RWPE1 (cell line): ENCODE measurements at regions not wholly inside any gene's neighbourhood (a gene's known extent, or its start where the extent isn't known, plus 50 kb on each side); places are given as distances from the start of the nearest gene placed in this dataset.
A peak's percentile ranks its signal among the peaks of the same experiment; 100 is the strongest.

Experiments
- CTCF ChIA-PET: fragments of 350-600 bp; sonication (Branson Sonifier 250); formaldehyde crosslinking; extraction: SDS; loops from one replicate; lab custom pipeline; 2021; lab: Yijun Ruan, JAX
- POLR2A ChIA-PET: fragments of 400-600 bp; formaldehyde crosslinking; extraction: SDS; loops from one replicate; lab custom pipeline; 2020; ENCODE audit warnings: antibody characterized with exemption; ENCODE audit not compliant: low non-redundant PET; lab: Yijun Ruan, JAX
- DNase-seq: peaks from one replicate; pipeline ENCODE4 v3.0.0; 2012; ENCODE audit warnings: low spot score
- H3K27ac ChIP-seq: fragments of 450-650 bp; 2 replicates; pipeline ENCODE4 v1.5.1; 2017
- TF ChIP-seq, protein P1 (sequence below): fragments of 450-650 bp; conservative IDR thresholded peaks from 2 replicates; pipeline ENCODE4 v1.5.1; 2017; ENCODE audit warnings: low read depth, mild to moderate bottlenecking

GRCh38 chr14:51488569-51489220 lies 163.0 kb upstream of the FRMD6 start:
- POLR2A ChIA-PET: no interaction called here
- TF ChIP-seq, protein P1, sequence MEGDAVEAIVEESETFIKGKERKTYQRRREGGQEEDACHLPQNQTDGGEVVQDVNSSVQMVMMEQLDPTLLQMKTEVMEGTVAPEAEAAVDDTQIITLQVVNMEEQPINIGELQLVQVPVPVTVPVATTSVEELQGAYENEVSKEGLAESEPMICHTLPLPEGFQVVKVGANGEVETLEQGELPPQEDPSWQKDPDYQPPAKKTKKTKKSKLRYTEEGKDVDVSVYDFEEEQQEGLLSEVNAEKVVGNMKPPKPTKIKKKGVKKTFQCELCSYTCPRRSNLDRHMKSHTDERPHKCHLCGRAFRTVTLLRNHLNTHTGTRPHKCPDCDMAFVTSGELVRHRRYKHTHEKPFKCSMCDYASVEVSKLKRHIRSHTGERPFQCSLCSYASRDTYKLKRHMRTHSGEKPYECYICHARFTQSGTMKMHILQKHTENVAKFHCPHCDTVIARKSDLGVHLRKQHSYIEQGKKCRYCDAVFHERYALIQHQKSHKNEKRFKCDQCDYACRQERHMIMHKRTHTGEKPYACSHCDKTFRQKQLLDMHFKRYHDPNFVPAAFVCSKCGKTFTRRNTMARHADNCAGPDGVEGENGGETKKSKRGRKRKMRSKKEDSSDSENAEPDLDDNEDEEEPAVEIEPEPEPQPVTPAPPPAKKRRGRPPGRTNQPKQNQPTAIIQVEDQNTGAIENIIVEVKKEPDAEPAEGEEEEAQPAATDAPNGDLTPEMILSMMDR: no peak
- peak overlapping the region; percentile 92 for H3K27ac ChIP-seq
- DNase-seq: peak; percentile 85
- CTCF ChIA-PET: interaction anchor here (1.0 kb wide), 1 partner anchor 287 kb away, joined by 4 read pairs; no protein-coding TSS in a partner anchor

- ChIA-PET POLR2A (interaction anchor here (0.6 kb wide), 1 partner anchor 67 kb away, joined by 3 read pairs; no protein-coding TSS in a partner anchor), CTCF (no interaction called here)
Observed at GRCh38 chr14:51490205-51490604, 161.5 kb upstream of the FRMD6 start.

GRCh38 chr14:51491036-51491545 lies 160.6 kb upstream of the FRMD6 start:
- H3K27ac ChIP-seq: peak overlapping the region; percentile 71
- DNase-seq: no peak
- POLR2A ChIA-PET: no interaction called here
- TF ChIP-seq, protein P1: no peak
- CTCF ChIA-PET: interaction anchor here (1.0 kb wide), 2 partner anchors 19 to 161 kb away, joined by 3 to 5 read pairs; partner anchors contain the start of gene FRMD6

More at GRCh38 chr14:51490205-51490604, 161.5 kb upstream of the FRMD6 start:
- H3K27ac ChIP-seq: no peak overlapping the region
- no peak for DNase-seq
- TF ChIP-seq, protein P1: no peak

GRCh38 chr14:51491776-51492175 lies 159.9 kb upstream of the FRMD6 start:
- ChIA-PET POLR2A (no interaction called here), CTCF (interaction anchor here (1.0 kb wide), 2 partner anchors 18 to 160 kb away, joined by 3 to 5 read pairs; partner anchors contain the start of gene FRMD6)
- no peak for DNase-seq
- TF ChIP-seq, protein P1: no peak
- H3K27ac ChIP-seq: no peak overlapping the region

- ChIA-PET POLR2A (no interaction called here), CTCF (no interaction called here)
- TF ChIP-seq, protein P1: no peak
- no peak overlapping the region for H3K27ac ChIP-seq
- DNase-seq: no peak
Observed at GRCh38 chr14:51495319-51495718, 156.4 kb upstream of the FRMD6 start.

DNA sequence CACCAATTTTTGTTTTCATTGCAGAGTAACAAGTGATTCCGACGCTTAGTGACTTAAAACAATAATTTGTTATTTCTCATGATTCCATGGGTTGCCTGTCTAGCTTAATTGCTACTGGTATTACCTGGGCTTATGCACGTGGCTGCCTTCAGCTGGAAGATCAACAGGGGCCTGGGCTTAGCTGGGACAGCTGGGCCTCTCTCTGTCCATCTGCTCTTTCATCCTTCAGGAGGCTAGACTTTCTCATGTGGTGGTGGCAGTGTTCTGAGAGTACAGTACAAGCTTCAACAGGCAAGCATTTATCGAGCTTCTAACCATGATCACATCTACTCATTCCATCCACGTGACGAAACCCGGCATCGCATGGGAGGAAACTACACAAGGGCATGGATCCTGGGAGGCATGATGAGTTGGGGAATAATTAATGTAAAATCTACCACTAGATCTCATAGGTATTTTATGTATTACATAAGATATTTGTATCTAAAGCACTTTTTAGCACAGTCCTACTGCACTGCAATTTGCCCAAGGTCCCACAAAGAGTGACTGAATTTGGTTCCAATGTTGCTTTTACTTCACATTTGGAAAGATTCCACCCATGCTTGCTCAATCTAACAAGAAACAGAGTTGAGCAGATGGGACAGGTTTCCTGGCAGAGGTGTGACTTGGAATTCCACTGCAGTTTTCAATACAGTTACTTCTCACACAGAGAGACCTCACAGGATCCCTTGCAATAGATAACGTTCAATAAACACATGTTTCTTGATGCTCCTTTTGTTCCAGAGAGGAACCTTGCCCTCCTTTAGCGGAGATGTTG lies 153.1 kb upstream of the FRMD6 start:
- TF ChIP-seq, protein P1: no peak
- H3K27ac ChIP-seq: peak overlapping the region; percentile 84
- no peak for DNase-seq
- CTCF ChIA-PET: interaction anchor here (0.5 kb wide), 1 partner anchor 951 kb away, joined by 3 read pairs; no protein-coding TSS in a partner anchor
- POLR2A ChIA-PET: no interaction called here
